ENCODE measurements at regions not wholly inside any gene's neighbourhood (a gene's known extent, or its start where the extent isn't known, plus 50 kb on each side); places are given as distances from the start of the nearest gene placed in this dataset.

GRCh38 chr2:187136646-187137045 is 287.7 kb upstream of the ZSWIM2 start:
- no peak for TF ChIP-seq ZNF274 (IDR thresholded peaks at IDR 0.05; ENCODE audit: low read depth, low read length)
- no peak overlapping the region for H3K4me3 ChIP-seq (ENCODE audit: low read length)

GRCh38 chr2:187134306-187134705 is 285.3 kb upstream of the ZSWIM2 start:
- H3K4me3 ChIP-seq (ENCODE audit: low read length): no peak overlapping the region
- no peak for TF ChIP-seq ZNF274 (IDR thresholded peaks at IDR 0.05; ENCODE audit: low read depth, low read length)

- H3K4me3 ChIP-seq (ENCODE audit: low read length): no peak overlapping the region
- TF ChIP-seq ZNF274 (IDR thresholded peaks at IDR 0.05; ENCODE audit: low read depth, low read length): no peak
These were observed 280.9 kb upstream of the ZSWIM2 start for GRCh38 chr2:187129868-187130267.

GRCh38 chr2:187129306-187129705 is 280.3 kb upstream of the ZSWIM2 start:
- no peak overlapping the region for H3K4me3 ChIP-seq (ENCODE audit: low read length)
- no peak for TF ChIP-seq ZNF274 (IDR thresholded peaks at IDR 0.05; ENCODE audit: low read depth, low read length)

- no peak overlapping the region for H3K4me3 ChIP-seq (ENCODE audit: low read length)
- TF ChIP-seq ZNF274 (IDR thresholded peaks at IDR 0.05; ENCODE audit: low read depth, low read length): no peak
These were observed 277.5 kb upstream of the ZSWIM2 start for GRCh38 chr2:187126247-187127005.

- TF ChIP-seq ZNF274 (IDR thresholded peaks at IDR 0.05; ENCODE audit: low read depth, low read length): no peak
- H3K4me3 ChIP-seq (ENCODE audit: low read length): no peak overlapping the region
These were observed 276.3 kb upstream of the ZSWIM2 start for GRCh38 chr2:187125318-187125717.

- TF ChIP-seq ZNF274 (IDR thresholded peaks at IDR 0.05; ENCODE audit: low read depth, low read length): no peak
- no peak overlapping the region for H3K4me3 ChIP-seq (ENCODE audit: low read length)
These were observed 275.6 kb upstream of the ZSWIM2 start for GRCh38 chr2:187124529-187124928.

- no peak for TF ChIP-seq ZNF274 (IDR thresholded peaks at IDR 0.05; ENCODE audit: low read depth, low read length)
- no peak overlapping the region for H3K4me3 ChIP-seq (ENCODE audit: low read length)
These were observed 269.5 kb upstream of the ZSWIM2 start for GRCh38 chr2:187118331-187119099.

GRCh38 chr2:187117483-187117882 is 268.5 kb upstream of the ZSWIM2 start:
- TF ChIP-seq ZNF274 (IDR thresholded peaks at IDR 0.05; ENCODE audit: low read depth, low read length): no peak
- no peak overlapping the region for H3K4me3 ChIP-seq (ENCODE audit: low read length)

- TF ChIP-seq ZNF274 (IDR thresholded peaks at IDR 0.05; ENCODE audit: low read depth, low read length): no peak
- no peak overlapping the region for H3K4me3 ChIP-seq (ENCODE audit: low read length)
These were observed 266.7 kb upstream of the ZSWIM2 start for GRCh38 chr2:187115627-187116026.

GRCh38 chr2:187107001-187107400 is 258.0 kb upstream of the ZSWIM2 start:
- no peak for TF ChIP-seq ZNF274 (IDR thresholded peaks at IDR 0.05; ENCODE audit: low read depth, low read length)
- H3K4me3 ChIP-seq (ENCODE audit: low read length): no peak overlapping the region

GRCh38 chr2:187105218-187105617 is 256.2 kb upstream of the ZSWIM2 start:
- TF ChIP-seq ZNF274 (IDR thresholded peaks at IDR 0.05; ENCODE audit: low read depth, low read length): no peak

GRCh38 chr2:187102381-187102780 is 253.4 kb upstream of the ZSWIM2 start:
- TF ChIP-seq ZNF274 (IDR thresholded peaks at IDR 0.05; ENCODE audit: low read depth, low read length): no peak
- H3K4me3 ChIP-seq (ENCODE audit: low read length): no peak overlapping the region

More at GRCh38 chr2:187105218-187105617, 256.2 kb upstream of the ZSWIM2 start:
- no peak overlapping the region for H3K4me3 ChIP-seq (ENCODE audit: low read length)

- no peak for TF ChIP-seq ZNF274 (IDR thresholded peaks at IDR 0.05; ENCODE audit: low read depth, low read length)
- H3K4me3 ChIP-seq (ENCODE audit: low read length): no peak overlapping the region
These were observed 249.2 kb upstream of the ZSWIM2 start for GRCh38 chr2:187098154-187098553.

GRCh38 chr2:187093771-187094412 is 244.9 kb upstream of the ZSWIM2 start:
- no peak for TF ChIP-seq ZNF274 (IDR thresholded peaks at IDR 0.05; ENCODE audit: low read depth, low read length)
- H3K4me3 ChIP-seq (ENCODE audit: low read length): no peak overlapping the region
